Pons (tissue), 1 donor: ENCODE measurements at regions not wholly inside any gene's neighbourhood (a gene's known extent, or its start where the extent isn't known, plus 50 kb on each side); places are given as distances from the start of the nearest gene placed in this dataset.
"Not testable (repeated sequence)": the region's sequence is repeated elsewhere in the genome, so short reads cannot be mapped to it uniquely, and the experiment has no call there.

Experiments
- DNase-seq: peaks from one replicate; pipeline ENCODE4 v3.0.0-alpha.2; 2016; ENCODE audit warnings: low spot score

- DNase-seq: no peak
These were observed 50.4 kb upstream of the FMOD start for GRCh38 chr1:203401199-203401877.

GRCh38 chr1:203402152-203402551 lies 51.2 kb upstream of the FMOD start:
- DNase-seq: no peak

- DNase-seq: peak; percentile 88
These were observed 51.9 kb upstream of the FMOD start for GRCh38 chr1:203402629-203403337.

GRCh38 chr1:203403586-203403985 lies 52.7 kb upstream of the FMOD start:
- DNase-seq: no peak

GRCh38 chr1:203404546-203404945 lies 53.6 kb upstream of the FMOD start:
- DNase-seq: no peak

- no peak for DNase-seq
These were observed 54.9 kb upstream of the FMOD start for GRCh38 chr1:203405703-203406438.

- DNase-seq: no peak
These were observed 55.6 kb upstream of the FMOD start for GRCh38 chr1:203406446-203407045.

- no peak for DNase-seq
These were observed 56.4 kb upstream of the FMOD start for GRCh38 chr1:203407296-203407695.

GRCh38 chr1:203408486-203409481 lies 57.9 kb upstream of the FMOD start:
- peak; percentile 90 for DNase-seq

- peak; percentile 34 for DNase-seq
These were observed 59.4 kb upstream of the FMOD start for GRCh38 chr1:203410182-203410900.

GRCh38 chr1:203411431-203411830 lies 60.5 kb upstream of the FMOD start:
- DNase-seq: not testable (repeated sequence)

- DNase-seq: no peak
These were observed 56.0 kb upstream of the PRELP start for GRCh38 chr1:203419558-203419957.

- DNase-seq: no peak
These were observed 55.3 kb upstream of the PRELP start for GRCh38 chr1:203420263-203420662.

- no peak for DNase-seq
These were observed 54.4 kb upstream of the PRELP start for GRCh38 chr1:203421246-203421645.

- DNase-seq: no peak
These were observed 53.5 kb upstream of the PRELP start for GRCh38 chr1:203422116-203422515.

- DNase-seq: no peak
These were observed 53.0 kb upstream of the PRELP start for GRCh38 chr1:203422656-203423055.

- no peak for DNase-seq
These were observed 51.3 kb upstream of the PRELP start for GRCh38 chr1:203424285-203424684.

GRCh38 chr1:203424861-203425662 lies 50.5 kb upstream of the PRELP start:
- DNase-seq: no peak

- no peak for DNase-seq
These were observed 50.0 kb upstream of the PRELP start for GRCh38 chr1:203425663-203425975.
